ENCODE measurements at regions not wholly inside any gene's neighbourhood (a gene's known extent, or its start where the extent isn't known, plus 50 kb on each side); places are given as distances from the start of the nearest gene placed in this dataset.
"Not testable (repeated sequence)": the region's sequence is repeated elsewhere in the genome, so short reads cannot be mapped to it uniquely, and the experiment has no call there.

DNA sequence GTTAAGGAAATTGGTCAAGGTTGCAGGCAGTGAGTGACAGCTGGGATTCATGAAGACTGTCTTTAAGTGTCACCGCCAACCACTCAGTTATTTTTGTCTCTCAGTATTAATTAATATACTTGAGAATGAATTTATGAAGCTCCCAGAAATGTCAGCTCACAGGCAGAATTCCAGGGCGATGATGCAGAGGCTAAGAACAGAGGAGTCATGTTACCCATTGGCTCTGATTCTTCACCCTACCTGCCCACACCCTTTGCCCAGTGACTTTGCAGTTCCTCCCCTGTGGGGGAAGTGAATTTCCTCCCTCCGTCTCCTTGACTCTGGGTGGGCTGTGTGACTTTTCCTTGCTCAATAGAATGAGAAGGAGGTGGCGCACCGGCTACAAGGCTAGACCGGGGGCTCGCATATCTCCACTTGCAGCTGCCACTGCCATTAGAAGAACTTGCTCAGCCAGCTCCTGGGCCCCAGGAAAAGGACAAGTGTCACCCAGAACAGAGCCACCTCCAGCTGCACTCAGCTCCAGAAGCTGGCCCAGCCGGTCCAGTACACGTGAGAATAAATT, 157.1 kb upstream of the PRKCQ start:
- DNase-seq (ENCODE audit: low read depth, low spot score): no peak

DNA sequence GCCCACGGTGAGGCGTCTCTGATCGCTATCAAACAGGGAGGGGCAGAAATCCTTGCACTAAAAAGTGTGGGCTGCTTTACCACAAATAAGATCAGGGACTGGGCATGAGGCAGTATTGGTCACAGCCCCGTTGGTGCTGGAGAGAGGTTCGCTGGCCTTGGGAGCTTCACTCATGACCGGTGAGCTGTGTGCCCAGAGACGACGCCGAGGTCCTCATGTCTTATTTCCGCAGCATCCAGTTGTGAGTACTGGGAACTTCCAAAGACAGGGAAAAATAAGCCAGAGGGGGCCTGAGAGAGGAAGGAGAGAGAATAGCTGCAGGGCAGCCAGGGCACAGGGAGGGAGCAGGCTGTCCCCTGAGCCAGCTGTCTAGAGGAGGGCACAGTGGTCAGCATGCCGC, 154.2 kb upstream of the PRKCQ start:
- no peak for DNase-seq (ENCODE audit: low read depth, low spot score)

DNA sequence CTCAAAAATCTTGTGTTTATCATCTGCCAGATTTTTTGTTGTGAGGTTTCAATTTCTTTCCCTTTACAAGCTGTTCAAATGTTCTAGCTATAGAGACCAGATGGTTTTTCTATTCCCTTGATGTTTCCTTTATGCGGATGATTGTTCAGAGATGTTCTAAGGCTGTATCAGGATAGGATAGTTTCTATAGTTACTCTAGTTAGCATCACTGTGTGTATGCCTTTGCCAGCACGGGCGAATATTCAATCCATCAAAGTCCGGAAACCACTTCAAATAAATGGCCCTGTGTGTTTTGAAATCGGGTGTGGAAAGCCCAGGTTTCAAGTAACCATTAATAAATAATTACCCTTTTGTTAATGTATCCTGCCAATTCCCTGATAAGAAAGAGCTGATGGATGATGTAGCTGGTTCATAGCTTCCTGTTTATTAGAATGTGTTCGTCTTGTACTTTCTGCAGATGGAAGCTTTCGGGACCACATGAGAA, 149.8 kb upstream of the PRKCQ start:
- no peak for DNase-seq (ENCODE audit: low read depth, low spot score)

- DNase-seq (ENCODE audit: low read depth, low spot score): no peak
Measured at GRCh38 chr10:6729071-6729774, 149.1 kb upstream of the PRKCQ start.

DNA sequence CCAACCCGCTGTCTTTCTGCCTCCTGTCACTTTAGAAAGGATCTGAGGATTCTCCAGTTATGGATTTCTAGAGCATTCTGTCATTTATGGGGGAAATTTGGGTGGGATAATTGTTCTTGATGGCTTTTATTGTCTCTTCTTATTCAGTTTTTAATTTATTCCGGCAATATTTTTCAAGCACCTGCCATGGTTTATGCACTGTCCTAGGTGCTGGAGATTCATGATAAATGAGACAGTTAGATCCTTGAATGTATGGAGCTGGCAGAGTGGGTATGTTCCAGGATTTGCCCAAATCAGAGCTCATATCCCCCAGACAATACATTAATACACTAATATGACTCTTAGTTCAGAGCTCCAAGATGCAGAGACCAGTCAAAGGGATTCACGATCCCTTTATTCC, 146.8 kb upstream of the PRKCQ start:
- no peak for DNase-seq (ENCODE audit: low read depth, low spot score)

- no peak for DNase-seq (ENCODE audit: low read depth, low spot score)
Measured at GRCh38 chr10:6722616-6723004, 142.5 kb upstream of the PRKCQ start.

GRCh38 chr10:6721964-6722615, 142.0 kb upstream of the PRKCQ start:
- DNase-seq (ENCODE audit: low read depth, low spot score): no peak

DNA sequence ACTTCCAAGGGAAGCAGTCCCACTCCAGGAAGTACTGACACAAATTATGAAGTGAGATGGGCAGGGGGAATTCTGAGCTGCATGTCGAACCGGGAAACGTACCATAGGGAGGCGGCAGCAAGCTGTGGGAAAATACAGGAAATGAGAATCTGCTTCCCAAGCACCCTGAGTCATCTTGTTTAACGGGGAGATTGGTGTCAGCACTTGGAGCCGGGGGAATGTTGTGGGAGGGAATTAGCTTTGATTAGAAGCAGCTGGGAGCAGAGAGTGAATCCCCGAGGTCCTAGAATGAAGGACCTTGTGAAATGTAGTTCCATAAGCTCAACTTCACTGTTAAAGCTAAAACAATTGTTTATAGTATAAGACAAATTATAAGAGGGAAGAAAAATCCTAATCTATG, 141.4 kb upstream of the PRKCQ start:
- DNase-seq (ENCODE audit: low read depth, low spot score): no peak

GRCh38 chr10:6719561-6719960, 139.5 kb upstream of the PRKCQ start:
- DNase-seq (ENCODE audit: low read depth, low spot score): no peak

DNA sequence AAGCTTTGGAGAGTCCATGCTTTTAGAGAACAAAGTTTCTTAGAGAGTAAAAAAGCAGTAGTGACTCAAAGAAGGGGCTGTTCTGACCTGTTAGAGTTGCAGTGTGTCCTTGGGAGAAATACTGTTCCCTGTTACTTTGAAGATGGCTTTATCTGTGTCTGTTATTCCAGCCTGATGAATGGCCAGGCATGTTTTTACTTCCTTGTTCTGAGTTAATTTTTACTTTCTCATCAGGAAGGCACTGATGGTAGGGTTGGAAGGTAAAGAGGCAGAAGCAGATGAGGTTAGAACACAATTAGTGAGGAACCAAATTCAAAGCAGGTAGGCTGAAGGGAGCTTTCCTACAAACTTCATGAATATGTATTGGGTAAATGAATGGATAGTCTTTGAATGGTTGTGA, 138.5 kb upstream of the PRKCQ start:
- no peak for DNase-seq (ENCODE audit: low read depth, low spot score)

DNA sequence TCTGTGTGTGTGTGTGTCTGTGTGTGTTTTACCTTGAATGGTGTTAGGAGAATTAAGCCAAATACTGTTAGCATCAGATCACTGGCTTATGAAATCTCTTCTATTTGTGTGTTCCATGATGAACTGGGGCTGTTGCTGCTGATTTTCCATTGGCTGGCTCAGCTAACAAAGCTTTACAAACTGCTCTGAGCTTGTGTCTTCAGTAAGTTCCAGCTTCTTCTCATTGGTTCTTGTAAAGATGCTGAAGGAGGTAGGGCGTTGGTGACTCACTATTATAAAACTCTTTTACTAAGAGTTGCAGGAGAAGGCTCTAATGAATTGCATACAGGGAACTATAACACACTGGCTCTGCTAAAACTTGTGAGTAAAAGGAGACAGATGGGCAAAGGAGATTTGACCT, 136.4 kb upstream of the PRKCQ start:
- DNase-seq (ENCODE audit: low read depth, low spot score): no peak

DNA sequence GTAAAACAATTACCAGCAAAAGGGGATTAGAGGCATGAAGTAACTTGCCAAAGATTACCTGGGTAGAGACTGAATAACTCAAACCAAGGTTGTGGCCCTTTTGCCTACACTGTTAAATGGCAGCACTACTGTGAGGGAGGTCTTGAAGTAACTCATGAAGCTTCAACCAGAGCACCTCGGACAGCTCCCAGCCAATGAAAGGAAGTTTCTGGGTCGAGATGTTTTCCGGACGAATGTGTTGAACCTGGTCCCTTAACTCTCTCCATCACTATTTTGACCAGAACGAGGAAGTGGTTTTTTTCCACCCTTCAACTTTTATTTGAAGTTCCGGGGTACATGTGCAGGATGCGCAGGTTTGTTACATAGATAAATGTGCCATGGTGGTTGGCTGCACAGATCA, 133.6 kb upstream of the PRKCQ start:
- DNase-seq (ENCODE audit: low read depth, low spot score): no peak

- no peak for DNase-seq (ENCODE audit: low read depth, low spot score)
Measured at GRCh38 chr10:6713120-6713519, 133.0 kb upstream of the PRKCQ start.

GRCh38 chr10:6711881-6712280, 131.8 kb upstream of the PRKCQ start:
- no peak for DNase-seq (ENCODE audit: low read depth, low spot score)

- DNase-seq (ENCODE audit: low read depth, low spot score): no peak
Measured at GRCh38 chr10:6711408-6711841, 131.3 kb upstream of the PRKCQ start.

GRCh38 chr10:6707352-6707751, 127.3 kb upstream of the PRKCQ start:
- no peak for DNase-seq (ENCODE audit: low read depth, low spot score)

- DNase-seq (ENCODE audit: low read depth, low spot score): no peak
Measured at GRCh38 chr10:6706725-6707124, 126.6 kb upstream of the PRKCQ start.

- no peak for DNase-seq (ENCODE audit: low read depth, low spot score)
Measured at GRCh38 chr10:6704896-6705295, 124.8 kb upstream of the PRKCQ start.

GRCh38 chr10:6702833-6703232, 122.8 kb upstream of the PRKCQ start:
- not testable (repeated sequence) for DNase-seq (ENCODE audit: low read depth, low spot score)

GRCh38 chr10:6702030-6702429, 122.0 kb upstream of the PRKCQ start:
- no peak for DNase-seq (ENCODE audit: low read depth, low spot score)

- no peak for DNase-seq (ENCODE audit: low read depth, low spot score)
Measured at GRCh38 chr10:6701289-6701688, 121.2 kb upstream of the PRKCQ start.

- DNase-seq (ENCODE audit: low read depth, low spot score): no peak
Measured at GRCh38 chr10:6700066-6700465, 120.0 kb upstream of the PRKCQ start.

DNA sequence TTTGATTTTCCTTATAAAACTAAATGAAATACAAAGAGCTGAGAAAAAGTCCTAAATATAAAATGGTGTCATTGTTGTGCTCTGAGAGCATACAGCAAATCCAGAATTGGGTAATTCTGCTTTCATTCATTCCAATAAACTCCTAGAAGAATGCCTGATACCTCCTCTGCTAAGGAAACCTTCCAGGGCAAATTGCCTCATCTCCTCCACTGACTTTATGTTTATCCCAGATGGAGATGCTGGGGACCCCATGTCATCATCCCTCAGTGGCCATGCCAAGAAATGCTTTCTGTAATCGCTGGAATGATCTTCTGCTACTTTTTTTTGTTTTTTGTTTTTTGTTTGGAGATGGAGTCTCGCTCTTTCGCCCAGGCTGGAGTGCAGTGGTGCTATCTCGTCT, 119.3 kb upstream of the PRKCQ start:
- DNase-seq (ENCODE audit: low read depth, low spot score): no peak
